Caco-2 (cell line): ENCODE measurements at regions not wholly inside any gene's neighbourhood (a gene's known extent, or its start where the extent isn't known, plus 50 kb on each side); places are given as distances from the start of the nearest gene placed in this dataset.

ENCODE experiments used
- BruUV-seq: library from RNA; stranded (reverse); fragments of 400-500 nt; replicated peaks from 2 replicates; lab custom pipeline; 2021; lab: Mats Ljungman, UMichigan
- CTCF ChIA-PET: fragments of 300-600 bp; sonication (Branson Sonifier 250); formaldehyde crosslinking; loops from one replicate; lab custom pipeline; 2022; ENCODE audit warnings: antibody characterized with exemption; lab: Charles Lee
- POLR2A ChIA-PET: fragments of 300-600 bp; sonication (Branson Sonifier 250); formaldehyde crosslinking; loops from one replicate; lab custom pipeline; 2022; ENCODE audit warnings: antibody characterized with exemption; lab: Charles Lee
- DNase-seq, 2 experiments: peaks; one replicate each; pipeline versions ENCODE4 v3.0.0 to v3.0.0-alpha.2; 2020 to 2022
- H3K27me3 ChIP-seq: replicated peaks from 2 replicates; pipeline ENCODE4 v1.6.0; 2011; ENCODE audit warnings: low read length; ENCODE audit not compliant: control insufficient read depth, insufficient read depth
- H3K36me3 ChIP-seq: 2 replicates; pipeline ENCODE4 v1.5.1; 2011; ENCODE audit warnings: low read length; ENCODE audit not compliant: control insufficient read depth, insufficient read depth
- H3K4me1 ChIP-seq: fragments of 250-450 bp; sonication (Bioruptor Pico); 2 replicates; pipeline ENCODE4 v1.5.1; 2020; ENCODE audit warnings: mild to moderate bottlenecking
- H3K4me3 ChIP-seq: 2 replicates; pipeline ENCODE4 v1.5.1; 2011; ENCODE audit warnings: low read depth, mild to moderate bottlenecking, control low read depth, low read length
- H3K9me3 ChIP-seq: fragments of 250-450 bp; sonication (Bioruptor Pico); 2 replicates; pipeline ENCODE4 v1.5.1; 2020; ENCODE audit warnings: mild to moderate bottlenecking, moderate library complexity
- H3K27ac Mint-ChIP-seq: one replicate; pipeline ENCODE4 v1.8.0; 2022; ENCODE audit warnings: mixed read lengths; ENCODE audit not compliant: unreplicated experiment
- H3K27me3 Mint-ChIP-seq: one replicate; pipeline ENCODE4 v1.8.0; 2022; ENCODE audit warnings: mixed read lengths; ENCODE audit not compliant: insufficient read depth, unreplicated experiment
- H3K36me3 Mint-ChIP-seq: one replicate; pipeline ENCODE4 v1.8.0; 2022; ENCODE audit warnings: mild to moderate bottlenecking, mixed read lengths; ENCODE audit not compliant: insufficient read depth, unreplicated experiment
- H3K4me1 Mint-ChIP-seq: one replicate; pipeline ENCODE4 v1.8.0; 2022; ENCODE audit warnings: low read depth, mixed read lengths; ENCODE audit not compliant: unreplicated experiment
- H3K4me3 Mint-ChIP-seq: one replicate; pipeline ENCODE4 v1.8.0; 2022; ENCODE audit warnings: mild to moderate bottlenecking, moderate library complexity, mixed read lengths; ENCODE audit not compliant: unreplicated experiment
- H3K9me3 Mint-ChIP-seq: one replicate; pipeline ENCODE4 v1.8.0; 2022; ENCODE audit warnings: mixed read lengths; ENCODE audit not compliant: unreplicated experiment
- CTCF ChIP-seq, 2 experiments: fragments of 200-600 bp in 1 of 2; IDR thresholded peaks; 1 replicate in 1 of 2; 2 replicates in 1 of 2; pipeline versions ENCODE4 v1.5.1 to v1.8.0; 2011 to 2022; ENCODE audit warnings: antibody characterized with exemption in 1 of 2, control low read depth in 1 of 2, inconsistent platforms in 1 of 2, low read depth in 1 of 2, low read length in 1 of 2, mild to moderate bottlenecking in 1 of 2, moderate library complexity in 1 of 2; ENCODE audit not compliant: insufficient read depth in 1 of 2, severe bottlenecking in 1 of 2, unreplicated experiment in 1 of 2
- intact Hi-C: fragments of 100-400 bp; cut with micrococcal nuclease; formaldehyde crosslinking; loops from one replicate; pipeline ENCODE4 v1.10.0; 2022; ENCODE audit not compliant: unreplicated experiment

GRCh38 chrX:143429811-143430210 is 87.5 kb downstream of the SPANXN3 start:
- no peak for DNase-seq
- intact Hi-C loops: no loop called here
- no TSS peak for BruUV-seq
- H3K9me3 Mint-ChIP-seq: no peaks in the 10 kb centered on the region
- no peaks in the 10 kb centered on the region for H3K27me3 Mint-ChIP-seq
- H3K27ac Mint-ChIP-seq: no peak overlapping the region
- POLR2A ChIA-PET: no interaction called here
- Histone ChIP-seq H3K9me3 (no peaks in the 10 kb centered on the region), H3K36me3 (no peaks in the 10 kb centered on the region), H3K27me3 (no peaks in the 10 kb centered on the region), H3K4me1 (no peaks in the 10 kb centered on the region), H3K4me3 (no peak overlapping the region)
- H3K4me1 Mint-ChIP-seq: no peaks in the 10 kb centered on the region
- CTCF ChIA-PET: no interaction called here
- H3K4me3 Mint-ChIP-seq: no peak overlapping the region
- no peaks in the 10 kb centered on the region for H3K36me3 Mint-ChIP-seq
- TF ChIP-seq CTCF (IDR thresholded peaks at IDR 0.05; ENCODE audit: insufficient read depth in 1 of 2, low read depth in 1 of 2, low read length in 1 of 2, severe bottlenecking in 1 of 2, unreplicated experiment in 1 of 2): no peak

GRCh38 chrX:143429131-143429530 is 88.1 kb downstream of the SPANXN3 start:
- CTCF ChIA-PET: no interaction called here
- no peaks in the 10 kb centered on the region for H3K9me3 ChIP-seq
- no peak overlapping the region for H3K4me3 ChIP-seq
- no peaks in the 10 kb centered on the region for H3K4me1 Mint-ChIP-seq
- no peaks in the 10 kb centered on the region for H3K9me3 Mint-ChIP-seq
- H3K27me3 Mint-ChIP-seq: no peaks in the 10 kb centered on the region
- H3K27ac Mint-ChIP-seq: no peak overlapping the region
- no peak for TF ChIP-seq CTCF (IDR thresholded peaks at IDR 0.05; ENCODE audit: insufficient read depth in 1 of 2, low read depth in 1 of 2, low read length in 1 of 2, severe bottlenecking in 1 of 2, unreplicated experiment in 1 of 2)
- no TSS peak for BruUV-seq
- no peaks in the 10 kb centered on the region for H3K36me3 Mint-ChIP-seq
- H3K27me3 ChIP-seq: no peaks in the 10 kb centered on the region
- no peaks in the 10 kb centered on the region for H3K36me3 ChIP-seq
- no peak overlapping the region for H3K4me3 Mint-ChIP-seq
- H3K4me1 ChIP-seq: no peaks in the 10 kb centered on the region
- intact Hi-C loops: no loop called here
- POLR2A ChIA-PET: no interaction called here
- DNase-seq: no peak

- ChIA-PET POLR2A (no interaction called here), CTCF (no interaction called here)
- Mint-ChIP-seq H3K4me3 (no peak overlapping the region), H3K9me3 (no peaks in the 10 kb centered on the region), H3K27ac (no peak overlapping the region), H3K27me3 (no peaks in the 10 kb centered on the region), H3K4me1 (no peaks in the 10 kb centered on the region), H3K36me3 (no peaks in the 10 kb centered on the region)
- Histone ChIP-seq H3K9me3 (no peaks in the 10 kb centered on the region), H3K4me3 (no peak overlapping the region), H3K36me3 (no peaks in the 10 kb centered on the region), H3K27me3 (no peaks in the 10 kb centered on the region), H3K4me1 (no peaks in the 10 kb centered on the region)
- intact Hi-C loops: no loop called here
- no peak for DNase-seq
- no peak for TF ChIP-seq CTCF (IDR thresholded peaks at IDR 0.05; ENCODE audit: insufficient read depth in 1 of 2, low read depth in 1 of 2, low read length in 1 of 2, severe bottlenecking in 1 of 2, unreplicated experiment in 1 of 2)
- no TSS peak for BruUV-seq
Observed at GRCh38 chrX:143401160-143401559, 116.1 kb downstream of the SPANXN3 start.
